HG02588 (cell line): ENCODE measurements at regions not wholly inside any gene's neighbourhood (a gene's known extent, or its start where the extent isn't known, plus 50 kb on each side); places are given as distances from the start of the nearest gene placed in this dataset.

Source experiments
- ATAC-seq: cut with Tn5 transposase; IDR thresholded peaks from one replicate; pipeline ENCODE4 v1.9.1; 2021; ENCODE audit warnings: mild to moderate bottlenecking, moderate library complexity; ENCODE audit not compliant: unreplicated experiment

DNA sequence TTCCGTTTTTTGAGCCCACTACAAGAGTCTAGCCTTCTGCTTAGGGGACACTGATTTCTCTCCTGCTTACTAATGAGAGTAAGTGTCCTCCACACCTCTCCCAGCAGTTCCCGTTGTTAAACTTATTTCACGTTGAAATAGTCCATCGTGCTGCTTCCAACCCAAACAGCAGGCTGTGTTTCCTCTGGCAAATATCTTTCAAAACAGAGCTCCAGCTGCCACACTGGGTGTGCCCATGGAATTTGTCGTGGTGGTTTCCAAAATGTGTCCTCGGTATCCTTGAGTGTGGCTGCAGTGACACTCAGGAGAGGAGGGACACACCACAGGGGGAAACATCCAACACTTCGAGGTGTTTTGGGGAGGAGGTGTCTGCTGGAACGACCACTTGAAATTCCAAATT, 176.5 kb upstream of the RALGAPA2 start:
- no peak for ATAC-seq

DNA sequence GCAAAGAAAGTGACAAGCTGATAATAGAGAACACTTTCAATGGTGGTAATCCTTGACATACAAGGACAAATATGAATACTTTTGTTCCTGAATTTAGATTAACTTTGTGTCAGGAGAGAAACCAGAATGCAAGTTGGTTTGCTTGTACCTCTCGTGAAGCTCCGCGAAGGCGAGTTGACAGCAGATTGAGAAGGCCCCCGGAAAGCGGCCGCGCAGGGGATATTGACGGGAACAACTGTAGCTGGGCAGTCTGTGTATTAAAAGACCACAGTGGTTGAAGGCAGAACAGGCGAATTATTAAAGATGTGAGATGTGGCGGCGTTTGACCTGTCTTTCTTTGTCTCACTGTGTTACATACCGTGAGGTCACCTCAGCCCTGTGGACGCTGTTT, 175.8 kb upstream of the RALGAPA2 start:
- ATAC-seq, result no peak

GRCh38 chr20:20887593-20888265, 175.3 kb upstream of the RALGAPA2 start:
- ATAC-seq, result no peak

DNA sequence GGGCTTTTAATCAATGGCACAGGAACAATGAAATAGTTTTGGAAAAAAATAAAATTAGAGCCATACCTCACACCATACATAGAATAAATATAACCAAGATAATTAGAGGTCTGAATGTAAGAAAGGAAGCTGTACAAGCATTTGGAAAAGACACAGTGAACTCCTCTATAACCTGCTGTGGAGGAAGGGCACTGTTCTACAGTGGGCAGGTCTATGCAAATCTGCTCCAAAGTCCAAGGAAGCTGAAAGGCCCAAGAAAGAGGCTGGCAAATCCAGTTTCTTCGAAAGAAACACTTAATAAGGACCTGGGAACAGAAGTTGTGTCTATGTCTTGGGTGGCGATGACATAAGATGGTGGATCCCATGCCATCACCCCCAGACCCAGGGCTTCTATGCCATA, 169.4 kb upstream of the RALGAPA2 start:
- ATAC-seq, result no peak

GRCh38 chr20:20877079-20877478, 164.6 kb upstream of the RALGAPA2 start:
- ATAC-seq, result no peak

- no peak for ATAC-seq
These were observed 163.3 kb upstream of the RALGAPA2 start for GRCh38 chr20:20875716-20876115.

DNA sequence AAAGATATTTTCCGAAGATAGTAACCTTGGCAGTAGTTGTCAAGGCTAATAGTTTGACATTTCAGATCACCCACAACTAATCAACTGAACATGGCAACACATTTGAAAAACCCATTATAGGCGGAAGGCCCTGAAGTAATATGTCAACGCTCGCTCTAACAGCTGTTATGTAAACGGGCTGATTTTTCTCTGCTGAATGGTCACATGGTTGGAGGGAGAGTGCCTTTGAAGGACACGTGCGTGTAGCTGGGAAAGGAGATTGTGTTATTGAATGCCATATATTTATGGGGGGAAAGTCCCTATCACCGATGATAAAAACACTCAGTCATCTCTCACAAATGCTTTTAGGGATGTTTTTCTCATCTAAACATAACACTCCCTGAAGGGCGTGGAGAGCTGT, 160.0 kb upstream of the RALGAPA2 start:
- no peak for ATAC-seq

DNA sequence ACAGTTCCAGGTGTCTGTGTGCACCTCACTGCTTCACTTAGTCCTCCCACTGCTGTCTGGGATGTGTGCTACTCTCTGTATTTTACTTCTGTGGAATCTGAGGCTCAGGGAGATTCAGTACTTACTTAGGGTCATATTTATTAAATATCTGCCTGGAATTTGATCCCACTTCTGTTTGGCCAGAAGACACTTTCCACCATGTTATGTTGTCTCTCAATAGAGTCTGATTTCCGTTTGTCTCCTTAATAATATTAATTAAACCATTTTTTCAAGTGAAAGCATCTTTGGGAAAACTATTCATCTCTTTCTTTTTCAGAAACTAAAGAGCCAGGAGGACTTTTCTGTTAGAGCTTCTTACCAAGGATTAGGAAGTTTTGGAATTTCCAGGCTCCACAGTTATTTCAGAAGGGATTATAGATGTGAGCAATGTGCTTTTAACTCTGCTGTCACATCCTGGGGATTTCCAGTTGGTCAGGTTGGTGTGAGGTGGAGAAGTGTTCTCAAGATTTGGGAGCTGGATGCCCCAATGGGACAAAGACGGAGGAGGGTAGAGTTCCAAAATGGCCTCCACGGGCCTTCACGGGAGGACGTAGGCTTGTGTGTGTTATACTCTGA, 156.8 kb upstream of the RALGAPA2 start:
- no peak for ATAC-seq

DNA sequence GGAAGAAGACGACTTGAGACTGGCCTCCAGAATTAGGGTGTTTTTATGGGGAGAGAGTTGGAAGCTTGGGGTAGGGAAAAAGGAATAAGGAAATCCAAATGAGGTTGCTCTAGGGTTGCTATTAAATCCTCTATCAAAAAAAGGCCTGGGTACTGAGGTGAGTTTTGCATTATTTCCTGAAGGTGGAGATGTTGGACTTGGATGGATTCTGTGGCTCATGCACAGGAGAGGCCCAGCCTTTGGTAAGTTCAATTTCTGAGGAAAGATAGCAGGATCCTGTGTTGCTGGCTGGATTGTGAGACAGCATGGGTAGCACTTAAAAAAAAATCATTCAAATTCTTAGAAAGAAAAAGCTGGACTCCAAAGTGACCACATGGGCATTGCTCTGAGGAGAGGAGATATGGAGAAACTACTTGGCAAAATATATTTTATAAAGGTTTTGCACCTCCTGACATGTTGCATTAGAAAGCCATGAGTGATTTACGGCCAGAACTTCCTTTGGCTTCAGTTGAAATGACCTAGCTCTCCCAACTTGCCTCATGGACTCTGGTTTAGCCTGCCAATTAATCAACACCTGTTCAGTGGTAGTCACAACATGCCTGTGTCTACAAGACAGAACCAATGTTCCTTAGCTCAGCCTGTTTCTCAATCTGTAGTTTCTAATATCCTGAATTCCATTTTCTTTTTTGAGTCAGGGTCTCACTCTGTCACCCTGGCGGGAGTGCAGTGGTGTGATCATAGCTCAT, 152.1 kb upstream of the RALGAPA2 start:
- ATAC-seq, result no peak

- ATAC-seq, result peak; percentile 73
These were observed 147.8 kb upstream of the RALGAPA2 start for GRCh38 chr20:20860078-20860806.

GRCh38 chr20:20859510-20859909, 147.1 kb upstream of the RALGAPA2 start:
- ATAC-seq, result no peak

GRCh38 chr20:20856956-20857355, 144.5 kb upstream of the RALGAPA2 start:
- no peak for ATAC-seq

- no peak for ATAC-seq
These were observed 143.9 kb upstream of the RALGAPA2 start for GRCh38 chr20:20856306-20856705.

DNA sequence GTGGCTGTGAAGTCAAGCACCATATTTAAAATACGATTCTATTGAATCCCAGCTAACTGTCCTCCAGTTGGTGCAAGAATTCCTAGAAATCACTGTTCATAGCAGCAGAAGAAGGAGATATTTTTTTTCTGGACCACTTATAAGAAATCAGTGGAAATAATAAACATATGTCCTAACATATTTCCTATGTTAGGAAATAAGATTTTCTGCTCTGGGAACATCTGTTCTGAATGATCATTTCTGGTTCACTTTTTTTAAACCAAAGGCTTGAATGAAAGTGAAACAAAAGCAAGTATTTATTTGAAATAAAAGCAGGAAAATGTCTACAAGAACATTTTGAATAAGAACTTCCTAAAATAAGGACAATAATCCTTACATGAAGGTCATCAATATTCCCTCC, 138.9 kb upstream of the RALGAPA2 start:
- no peak for ATAC-seq

GRCh38 chr20:20850407-20850806, 138.0 kb upstream of the RALGAPA2 start:
- no peak for ATAC-seq

DNA sequence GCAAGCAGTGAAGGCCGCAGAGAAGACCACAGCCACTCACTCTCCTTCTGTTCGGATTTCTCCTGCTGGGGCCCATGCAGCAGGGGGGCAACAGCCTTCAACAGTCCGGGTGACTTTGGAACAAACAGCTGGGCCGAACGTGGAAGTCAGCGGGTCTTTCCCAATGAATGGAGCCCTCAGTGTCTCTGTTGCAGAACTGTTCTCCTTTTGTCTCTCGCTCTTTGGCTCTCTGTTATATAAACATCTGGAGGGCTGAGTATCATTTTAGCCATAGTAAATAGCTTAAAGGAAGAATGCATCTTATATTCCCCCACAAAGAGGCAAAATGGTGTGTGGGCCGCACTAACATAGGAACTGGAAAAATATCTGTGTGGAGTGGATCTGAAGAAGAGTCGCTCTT, 136.7 kb upstream of the RALGAPA2 start:
- ATAC-seq, result no peak

GRCh38 chr20:20847814-20848213, 135.4 kb upstream of the RALGAPA2 start:
- no peak for ATAC-seq

GRCh38 chr20:20843982-20844381, 131.5 kb upstream of the RALGAPA2 start:
- no peak for ATAC-seq

- ATAC-seq, result no peak
These were observed 127.3 kb upstream of the RALGAPA2 start for GRCh38 chr20:20839771-20840170.

- ATAC-seq, result no peak
These were observed 125.2 kb upstream of the RALGAPA2 start for GRCh38 chr20:20837574-20838021.

DNA sequence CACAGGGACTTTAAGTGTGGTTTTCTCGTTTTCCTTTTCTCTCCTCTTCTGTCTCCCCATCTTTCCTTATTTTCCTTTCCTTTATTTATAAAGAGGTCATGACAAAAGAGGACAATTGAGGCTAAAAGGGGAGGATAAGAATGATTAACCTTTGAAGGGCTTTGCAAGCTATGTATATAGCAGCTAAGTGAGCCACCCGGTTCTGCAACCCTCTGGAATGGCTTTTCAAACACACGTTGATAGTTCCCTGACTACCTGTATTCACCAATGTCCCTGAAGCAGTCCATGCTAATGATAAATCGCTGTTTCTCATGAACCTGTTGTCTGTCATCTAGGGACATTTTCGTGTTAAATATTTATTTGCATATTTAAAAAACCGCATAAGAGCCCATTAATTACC, 124.4 kb upstream of the RALGAPA2 start:
- ATAC-seq, result no peak
